Hepatocyte (in vitro differentiated cells): ENCODE measurements at regions not wholly inside any gene's neighbourhood (a gene's known extent, or its start where the extent isn't known, plus 50 kb on each side); places are given as distances from the start of the nearest gene placed in this dataset.

Source experiments
- EZH2 ChIP-seq: fragments of 200-600 bp; sonication (generic); IDR thresholded peaks from 2 replicates; pipeline ENCODE4 v1.6.1; 2016; ENCODE audit warnings: antibody characterized with exemption, mild to moderate bottlenecking, borderline replicate concordance
- EZH2phosphoT487 ChIP-seq: fragments of 200-600 bp; sonication (generic); IDR thresholded peaks from one replicate; pipeline ENCODE4 v1.6.1; 2018; ENCODE audit warnings: antibody characterized with exemption, mild to moderate bottlenecking, low read depth, moderate library complexity; ENCODE audit not compliant: unreplicated experiment, severe bottlenecking
- TF ChIP-seq, protein P1 (sequence below): fragments of 200-600 bp; sonication (generic); IDR thresholded peaks from 2 replicates; pipeline ENCODE4 v1.5.1; 2016; ENCODE audit warnings: antibody characterized with exemption, mild to moderate bottlenecking; ENCODE audit not compliant: poor library complexity

DNA sequence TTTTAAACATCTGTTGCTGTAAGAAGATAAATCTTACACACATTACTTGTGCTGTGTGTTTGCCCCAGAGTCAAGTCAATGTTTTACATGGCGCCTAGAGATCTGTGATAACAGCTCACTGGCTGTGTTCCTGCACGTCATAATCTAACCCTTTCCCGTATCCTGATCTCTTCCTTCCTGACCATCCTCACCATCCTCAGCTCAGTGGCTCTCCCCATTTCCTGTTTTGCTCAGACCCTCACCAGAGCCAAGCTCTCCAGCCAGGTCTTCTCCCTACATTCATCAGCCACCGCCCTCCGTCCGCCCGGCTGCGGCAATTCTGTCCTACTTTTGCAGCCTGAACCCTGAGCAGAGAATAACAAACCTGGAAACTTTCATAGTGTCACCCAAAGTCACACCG, 824.7 kb downstream of the USP25 start:
- TF ChIP-seq, protein P1, sequence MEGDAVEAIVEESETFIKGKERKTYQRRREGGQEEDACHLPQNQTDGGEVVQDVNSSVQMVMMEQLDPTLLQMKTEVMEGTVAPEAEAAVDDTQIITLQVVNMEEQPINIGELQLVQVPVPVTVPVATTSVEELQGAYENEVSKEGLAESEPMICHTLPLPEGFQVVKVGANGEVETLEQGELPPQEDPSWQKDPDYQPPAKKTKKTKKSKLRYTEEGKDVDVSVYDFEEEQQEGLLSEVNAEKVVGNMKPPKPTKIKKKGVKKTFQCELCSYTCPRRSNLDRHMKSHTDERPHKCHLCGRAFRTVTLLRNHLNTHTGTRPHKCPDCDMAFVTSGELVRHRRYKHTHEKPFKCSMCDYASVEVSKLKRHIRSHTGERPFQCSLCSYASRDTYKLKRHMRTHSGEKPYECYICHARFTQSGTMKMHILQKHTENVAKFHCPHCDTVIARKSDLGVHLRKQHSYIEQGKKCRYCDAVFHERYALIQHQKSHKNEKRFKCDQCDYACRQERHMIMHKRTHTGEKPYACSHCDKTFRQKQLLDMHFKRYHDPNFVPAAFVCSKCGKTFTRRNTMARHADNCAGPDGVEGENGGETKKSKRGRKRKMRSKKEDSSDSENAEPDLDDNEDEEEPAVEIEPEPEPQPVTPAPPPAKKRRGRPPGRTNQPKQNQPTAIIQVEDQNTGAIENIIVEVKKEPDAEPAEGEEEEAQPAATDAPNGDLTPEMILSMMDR = no peak
- no peak for TF ChIP-seq EZH2phosphoT487
- no peak for TF ChIP-seq EZH2
